ENCODE measurements at regions not wholly inside any gene's neighbourhood (a gene's known extent, or its start where the extent isn't known, plus 50 kb on each side); places are given as distances from the start of the nearest gene placed in this dataset.

- DNase-seq = no peak
- Histone ChIP-seq H3K36me3 (no peaks in the 10 kb centered on the region), H3K27ac (no peak overlapping the region), H3K4me3 (no peak overlapping the region), H3K4me1 (no peaks in the 10 kb centered on the region), H3K27me3 (no peaks in the 10 kb centered on the region), H3K9me3 (no peaks in the 10 kb centered on the region)
- TF ChIP-seq POLR2A (IDR thresholded peaks at IDR 0.05) (no peak), CTCF (IDR thresholded peaks at IDR 0.05) (no peak)
Measured at GRCh38 chr5:159734366-159734765, 181.9 kb upstream of the ADRA1B start.

- Histone ChIP-seq H3K4me1 (no peaks in the 10 kb centered on the region), H3K4me3 (no peak overlapping the region), H3K36me3 (no peaks in the 10 kb centered on the region), H3K27ac (no peak overlapping the region), H3K27me3 (no peaks in the 10 kb centered on the region), H3K9me3 (no peaks in the 10 kb centered on the region)
- DNase-seq = no peak
- TF ChIP-seq POLR2A (IDR thresholded peaks at IDR 0.05) (no peak), CTCF (IDR thresholded peaks at IDR 0.05) (no peak)
Measured at GRCh38 chr5:159735036-159735435, 181.2 kb upstream of the ADRA1B start.

- TF ChIP-seq POLR2A (IDR thresholded peaks at IDR 0.05) = no peak
- TF ChIP-seq CTCF (IDR thresholded peaks at IDR 0.05) = no peak
Measured at GRCh38 chr5:159735749-159736660, 180.3 kb upstream of the ADRA1B start.

GRCh38 chr5:159736844-159737243 is 179.4 kb upstream of the ADRA1B start:
- H3K9me3 ChIP-seq = no peaks in the 10 kb centered on the region
- no peak overlapping the region for H3K27ac ChIP-seq
- no peaks in the 10 kb centered on the region for H3K4me1 ChIP-seq
- H3K27me3 ChIP-seq = no peaks in the 10 kb centered on the region
- TF ChIP-seq CTCF (IDR thresholded peaks at IDR 0.05) (no peak), POLR2A (IDR thresholded peaks at IDR 0.05) (no peak)
- H3K36me3 ChIP-seq = no peaks in the 10 kb centered on the region
- no peak overlapping the region for H3K4me3 ChIP-seq
- no peak for DNase-seq

More at GRCh38 chr5:159735749-159736660, 180.3 kb upstream of the ADRA1B start:
- H3K27me3 ChIP-seq = no peaks in the 10 kb centered on the region
- no peaks in the 10 kb centered on the region for H3K4me1 ChIP-seq
- no peaks in the 10 kb centered on the region for H3K36me3 ChIP-seq
- no peak for DNase-seq
- no peak overlapping the region for H3K4me3 ChIP-seq
- H3K9me3 ChIP-seq = no peaks in the 10 kb centered on the region
- no peak overlapping the region for H3K27ac ChIP-seq

- no peak for DNase-seq
- no peak overlapping the region for H3K4me3 ChIP-seq
- H3K36me3 ChIP-seq = no peaks in the 10 kb centered on the region
- H3K4me1 ChIP-seq = no peaks in the 10 kb centered on the region
- no peaks in the 10 kb centered on the region for H3K27me3 ChIP-seq
- TF ChIP-seq POLR2A (IDR thresholded peaks at IDR 0.05) (no peak), CTCF (IDR thresholded peaks at IDR 0.05) (no peak)
- H3K9me3 ChIP-seq = no peaks in the 10 kb centered on the region
- H3K27ac ChIP-seq = no peak overlapping the region
Measured at GRCh38 chr5:159737263-159737662, 179.0 kb upstream of the ADRA1B start.
